Endothelial cell of umbilical vein (primary cell): ENCODE measurements at regions not wholly inside any gene's neighbourhood (a gene's known extent, or its start where the extent isn't known, plus 50 kb on each side); places are given as distances from the start of the nearest gene placed in this dataset.

ENCODE experiments used
- BruUV-seq: library from RNA; stranded (reverse); fragments of 400-500 nt; replicated peaks from 2 replicates; lab custom pipeline; 2021; lab: Mats Ljungman, UMichigan
- CTCF ChIA-PET: fragments of 300-600, 350-600 bp; sonication (Branson Sonifier 250); formaldehyde crosslinking; loops from one replicate; lab custom pipeline; 2021; ENCODE audit warnings: antibody characterized with exemption, inconsistent platforms; lab: Charles Lee
- POLR2A ChIA-PET: fragments of 300-600, 350-600 bp; sonication (Branson Sonifier 250); formaldehyde crosslinking; loops from one replicate; lab custom pipeline; 2021; ENCODE audit warnings: antibody characterized with exemption, inconsistent platforms; lab: Charles Lee
- DNase-seq: peaks from one replicate; pipeline ENCODE4 v3.0.0-alpha.2; 2011; ENCODE audit warnings: low read depth, low spot score
- FAIRE-seq: peaks from 2 replicates; lab custom pipeline; 2011; peaks lifted over from hg19 to GRCh38; lab: Jason Lieb, UNC
- H2AFZ ChIP-seq: 2 replicates; pipeline ENCODE4 v1.6.0; 2012; ENCODE audit warnings: low read depth, low read length, control low read depth, inconsistent platforms
- H3K27ac ChIP-seq: 2 replicates; pipeline ENCODE4 v1.5.1; 2011; ENCODE audit warnings: low read depth, mild to moderate bottlenecking, control low read depth, low read length, moderate library complexity; ENCODE audit not compliant: insufficient read depth
- H3K27me3 ChIP-seq, 2 experiments: 2 replicates each; pipeline versions ENCODE4 v1.6.0 to v1.6.1; 2011; ENCODE audit warnings: low read length in 2 of 2, mixed read lengths in 1 of 2; ENCODE audit not compliant: control insufficient read depth in 2 of 2, insufficient read depth in 2 of 2
- H3K36me3 ChIP-seq, 2 experiments: 2 replicates in 1 of 2; 3 replicates in 1 of 2; pipeline ENCODE4 v1.5.1; 2011; ENCODE audit warnings: low read length in 2 of 2, mild to moderate bottlenecking in 1 of 2, moderate library complexity in 1 of 2; ENCODE audit not compliant: control insufficient read depth in 2 of 2, insufficient read depth in 2 of 2; ENCODE audit errors: extremely low read depth in 1 of 2
- H3K4me1 ChIP-seq: 3 replicates; pipeline ENCODE4 v1.5.1; 2011; ENCODE audit warnings: mild to moderate bottlenecking, low read length; ENCODE audit not compliant: control insufficient read depth, insufficient read depth; ENCODE audit errors: extremely low read depth
- H3K4me2 ChIP-seq: 2 replicates; pipeline ENCODE4 v1.6.1; 2011; ENCODE audit warnings: low read length, control low read depth, mixed read lengths; ENCODE audit not compliant: insufficient read depth
- H3K4me3 ChIP-seq, 3 experiments: fragments of 200-600 bp in 1 of 3; sonication (generic), shearing (Covaris generic) in 1 of 3; replicated peaks in 1 of 3; 2 replicates each; pipeline ENCODE4 v1.5.1; 2011 to 2016; ENCODE audit warnings: control low read depth in 3 of 3, low read length in 3 of 3, mild to moderate bottlenecking in 2 of 3, inconsistent platforms in 1 of 3, low read depth in 1 of 3, moderate library complexity in 1 of 3; ENCODE audit not compliant: insufficient read depth in 1 of 3
- H3K79me2 ChIP-seq: 2 replicates; pipeline ENCODE4 v1.6.0; 2012; ENCODE audit warnings: low read length, inconsistent platforms; ENCODE audit not compliant: control insufficient read depth, insufficient read depth
- H3K9ac ChIP-seq: replicated peaks from 2 replicates; pipeline ENCODE3; 2011; ENCODE audit warnings: low read length, control low read depth; ENCODE audit not compliant: insufficient read depth; ENCODE audit errors: extremely low read depth
- H3K9me1 ChIP-seq: replicated peaks from 3 replicates; pipeline ENCODE4 v1.6.0; 2011; ENCODE audit warnings: mild to moderate bottlenecking, low read length; ENCODE audit not compliant: control insufficient read depth, insufficient read depth; ENCODE audit errors: extremely low read depth
- H3K9me3 ChIP-seq: replicated peaks from 2 replicates; pipeline ENCODE4 v1.5.1; 2012; ENCODE audit warnings: low read length, inconsistent platforms; ENCODE audit not compliant: control insufficient read depth, insufficient read depth
- H4K20me1 ChIP-seq: replicated peaks from 2 replicates; pipeline ENCODE3; 2011; ENCODE audit warnings: mild to moderate bottlenecking, low read length; ENCODE audit not compliant: control insufficient read depth, insufficient read depth; ENCODE audit errors: extremely low read depth
- EZH2 ChIP-seq: IDR thresholded peaks from 2 replicates; pipeline ENCODE4 v1.6.1; 2012; ENCODE audit warnings: borderline replicate concordance, low read depth, mild to moderate bottlenecking, moderate library complexity, low read length, inconsistent platforms; ENCODE audit not compliant: severe bottlenecking
- FOS ChIP-seq: IDR thresholded peaks from 2 replicates; pipeline ENCODE4 v1.6.1; 2011; ENCODE audit warnings: mild to moderate bottlenecking, low read length, moderate library complexity, borderline replicate concordance; ENCODE audit not compliant: insufficient read depth
- GATA2 ChIP-seq: IDR thresholded peaks from 2 replicates; pipeline ENCODE4 v1.7.0; 2011; ENCODE audit warnings: low read depth, mild to moderate bottlenecking, moderate library complexity, mixed read lengths, low read length; ENCODE audit not compliant: insufficient read length, insufficient read depth
- JUN ChIP-seq: IDR thresholded peaks from 2 replicates; pipeline ENCODE4 v1.6.1; 2011; ENCODE audit warnings: borderline replicate concordance, low read depth; ENCODE audit not compliant: insufficient read length, insufficient read depth
- MAX ChIP-seq: IDR thresholded peaks from 2 replicates; pipeline ENCODE4 v1.6.1; 2011; ENCODE audit not compliant: insufficient read depth, insufficient read length
- MYC ChIP-seq: IDR thresholded peaks from one replicate; pipeline ENCODE4 v1.6.1; 2011; ENCODE audit warnings: mild to moderate bottlenecking, low read depth, low read length
- POLR2A ChIP-seq: IDR thresholded peaks from 2 replicates; pipeline ENCODE4 v1.6.1; 2012; ENCODE audit warnings: low read depth, mild to moderate bottlenecking, control low read depth, low read length
- POLR2AphosphoS5 ChIP-seq: IDR thresholded peaks from 2 replicates; pipeline ENCODE4 v1.6.1; 2012; ENCODE audit warnings: low read depth, mild to moderate bottlenecking, control low read depth, low read length, moderate library complexity; ENCODE audit not compliant: insufficient read depth
- dilution Hi-C: fragments of 300-500 bp; cut with MboI; formaldehyde crosslinking; loops from one replicate; pipeline ENCODE4 v1.15.0; 2019; ENCODE audit warnings: low sequenced_read_pairs; ENCODE audit not compliant: extremely low pct_ligation_motif_present
- intact Hi-C: fragments of 100-400 bp; cut with micrococcal nuclease; formaldehyde crosslinking; loops from one replicate; pipeline ENCODE4 v1.10.0; 2022
- TF ChIP-seq, protein P1 (sequence below), 2 donors: IDR thresholded peaks; 1 replicate in 1 of 2; 2 replicates in 1 of 2; pipeline ENCODE4 v1.5.1; 2011; ENCODE audit warnings: low read length in 2 of 2, mild to moderate bottlenecking in 2 of 2, moderate library complexity in 2 of 2, control low read depth in 1 of 2, inconsistent platforms in 1 of 2, low read depth in 1 of 2; ENCODE audit not compliant: insufficient read depth in 1 of 2; ENCODE audit errors: extremely low read depth in 1 of 2

DNA sequence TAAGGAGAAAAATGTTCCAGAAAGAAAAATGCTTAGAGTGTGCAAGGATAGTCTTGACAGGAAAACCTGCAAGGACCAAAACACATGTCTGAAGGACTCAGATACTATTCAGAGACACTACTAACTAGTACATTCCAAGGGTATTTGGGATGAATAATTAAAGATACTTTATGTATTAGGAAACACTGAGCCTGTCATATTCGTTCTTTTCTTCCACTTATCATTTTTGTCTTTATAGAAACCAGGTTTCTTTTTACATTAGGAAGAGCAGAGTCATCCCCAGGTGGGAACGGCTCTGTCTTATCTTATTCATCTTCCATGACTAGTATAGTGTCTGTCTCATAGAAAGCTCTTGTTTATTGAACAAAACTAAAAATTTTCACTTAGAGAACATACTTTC is 296.2 kb upstream of the ESRRG start:
- no peak for FAIRE-seq
- Histone ChIP-seq H3K4me3 (no peak overlapping the region), H4K20me1 (no peaks in the 10 kb centered on the region), H3K36me3 (no peaks in the 10 kb centered on the region), H3K4me2 (no peak overlapping the region), H3K79me2 (no peaks in the 10 kb centered on the region), H3K9me3 (no peaks in the 10 kb centered on the region), H3K27ac (no peak overlapping the region), H3K4me1 (no peaks in the 10 kb centered on the region), H3K9ac (no peak overlapping the region), H3K9me1 (no peaks in the 10 kb centered on the region), H2AFZ (no peak overlapping the region), H3K27me3 (no peaks in the 10 kb centered on the region)
- CTCF ChIA-PET = no interaction called here
- no TSS peak for BruUV-seq
- no peak for DNase-seq
- TF ChIP-seq EZH2 (no peak), MYC (no peak), POLR2A (no peak), POLR2AphosphoS5 (no peak), MAX (no peak), GATA2 (no peak), JUN (no peak), FOS (no peak)
- TF ChIP-seq, protein P1, sequence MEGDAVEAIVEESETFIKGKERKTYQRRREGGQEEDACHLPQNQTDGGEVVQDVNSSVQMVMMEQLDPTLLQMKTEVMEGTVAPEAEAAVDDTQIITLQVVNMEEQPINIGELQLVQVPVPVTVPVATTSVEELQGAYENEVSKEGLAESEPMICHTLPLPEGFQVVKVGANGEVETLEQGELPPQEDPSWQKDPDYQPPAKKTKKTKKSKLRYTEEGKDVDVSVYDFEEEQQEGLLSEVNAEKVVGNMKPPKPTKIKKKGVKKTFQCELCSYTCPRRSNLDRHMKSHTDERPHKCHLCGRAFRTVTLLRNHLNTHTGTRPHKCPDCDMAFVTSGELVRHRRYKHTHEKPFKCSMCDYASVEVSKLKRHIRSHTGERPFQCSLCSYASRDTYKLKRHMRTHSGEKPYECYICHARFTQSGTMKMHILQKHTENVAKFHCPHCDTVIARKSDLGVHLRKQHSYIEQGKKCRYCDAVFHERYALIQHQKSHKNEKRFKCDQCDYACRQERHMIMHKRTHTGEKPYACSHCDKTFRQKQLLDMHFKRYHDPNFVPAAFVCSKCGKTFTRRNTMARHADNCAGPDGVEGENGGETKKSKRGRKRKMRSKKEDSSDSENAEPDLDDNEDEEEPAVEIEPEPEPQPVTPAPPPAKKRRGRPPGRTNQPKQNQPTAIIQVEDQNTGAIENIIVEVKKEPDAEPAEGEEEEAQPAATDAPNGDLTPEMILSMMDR (IDR thresholded peaks at IDR 0.05; ENCODE audit: extremely low read depth in 1 of 2, insufficient read depth in 1 of 2, low read depth in 1 of 2, low read length in 2 of 2) = no peak
- intact Hi-C loops = no loop called here
- dilution Hi-C loops = no loop called here
- POLR2A ChIA-PET = no interaction called here
